Prostate gland (tissue), 2 donors: ENCODE measurements at regions not wholly inside any gene's neighbourhood (a gene's known extent, or its start where the extent isn't known, plus 50 kb on each side); places are given as distances from the start of the nearest gene placed in this dataset.
"Not testable (repeated sequence)": the region's sequence is repeated elsewhere in the genome, so short reads cannot be mapped to it uniquely, and the experiment has no call there.

ENCODE experiments used
- DNase-seq: peaks from one replicate; pipeline ENCODE4 v3.0.0-alpha.2; 2019; ENCODE audit warnings: low spot score
- H3K27ac ChIP-seq, 2 donors: fragments of 200-600 bp; sonication (generic); 2 replicates each; pipeline ENCODE4 v1.5.1; 2017 to 2019
- H3K27me3 ChIP-seq: fragments of 200-600 bp; sonication (generic); replicated peaks from 2 replicates; pipeline ENCODE4 v1.5.1; 2019; ENCODE audit not compliant: insufficient read depth
- H3K36me3 ChIP-seq, 2 donors: fragments of 200-600 bp; sonication (generic); 1 replicate in 1 of 2; 2 replicates in 1 of 2; pipeline versions ENCODE4 v1.5.1 to v1.8.1; 2017 to 2019
- H3K4me1 ChIP-seq: fragments of 200-600 bp; sonication (generic); replicated peaks from 2 replicates; pipeline ENCODE4 v1.5.1; 2019
- H3K4me3 ChIP-seq, 2 donors: fragments of 200-600 bp; sonication (generic); 2 replicates each; pipeline ENCODE4 v1.5.1; 2017 to 2019
- H3K9me3 ChIP-seq: fragments of 200-600 bp; sonication (generic); 2 replicates; pipeline ENCODE4 v1.5.1; 2017
- CTCF ChIP-seq, 4 experiments: fragments of 200-600 bp in 2 of 4; fragments of 450-650 bp in 2 of 4; sonication (generic) in 2 of 4; IDR thresholded peaks; 1 replicate in 3 of 4; 2 replicates in 1 of 4; pipeline ENCODE4 v1.5.1; 2016 to 2019; ENCODE audit warnings: antibody characterized with exemption in 4 of 4, mild to moderate bottlenecking in 2 of 4, moderate library complexity in 2 of 4
- POLR2A ChIP-seq: fragments of 450-650 bp; IDR thresholded peaks from one replicate; pipeline ENCODE4 v1.6.1; 2016; ENCODE audit warnings: antibody characterized with exemption, mild to moderate bottlenecking
- POLR2AphosphoS5 ChIP-seq: sonication (generic); formaldehyde crosslinking; IDR thresholded peaks from one replicate; pipeline ENCODE4 v1.6.1; 2017; ENCODE audit warnings: antibody characterized with exemption
- WGBS: methylation state at CpG from one replicate; pipeline ENCODE4 v1.1.5; 2018; 5-methylcytosine and 5-hydroxymethylcytosine counted together
- intact Hi-C: fragments of 100-400 bp; cut with DNase I; formaldehyde crosslinking; loops from one replicate; pipeline ENCODE4 v1.14.2; 2022

GRCh38 chr1:166682588-166682987, 156.7 kb upstream of the POGK start:
- intact Hi-C loops = no loop called here
- no peaks in the 10 kb centered on the region for H3K9me3 ChIP-seq
- no peaks in the 10 kb centered on the region for H3K4me1 ChIP-seq
- H3K36me3 ChIP-seq = no peaks in the 10 kb centered on the region
- no peak overlapping the region for H3K27ac ChIP-seq
- H3K27me3 ChIP-seq = no peaks in the 10 kb centered on the region
- H3K4me3 ChIP-seq = no peak overlapping the region
- 94% methylated on average over 1 of the region's 1 CpG for WGBS
- DNase-seq = no peak
- no peak for TF ChIP-seq POLR2A
- no peak for TF ChIP-seq POLR2AphosphoS5
- TF ChIP-seq CTCF (IDR thresholded peaks at IDR 0.05) = no peak

GRCh38 chr1:166684669-166685068, 154.6 kb upstream of the POGK start:
- H3K27me3 ChIP-seq, intact Hi-C loops, H3K9me3 ChIP-seq, DNase-seq, H3K27ac ChIP-seq, H3K4me1 ChIP-seq, H3K36me3 ChIP-seq, H3K4me3 ChIP-seq: not testable (repeated sequence)

- TF ChIP-seq CTCF (IDR thresholded peaks at IDR 0.05) (no peak), POLR2A (no peak), POLR2AphosphoS5 (no peak)
- no peaks in the 10 kb centered on the region for H3K4me1 ChIP-seq
- DNase-seq = no peak
- no peak overlapping the region for H3K27ac ChIP-seq
- H3K4me3 ChIP-seq = no peak overlapping the region
- WGBS = 93% methylated on average over 1 of the region's 1 CpG
- no peaks in the 10 kb centered on the region for H3K27me3 ChIP-seq
- H3K9me3 ChIP-seq = no peaks in the 10 kb centered on the region
- intact Hi-C loops = no loop called here
- H3K36me3 ChIP-seq = no peaks in the 10 kb centered on the region
Observed at GRCh38 chr1:166685200-166685599, 154.1 kb upstream of the POGK start.

- intact Hi-C loops, DNase-seq: not testable (repeated sequence)
- 60% methylated on average over 1 of the region's 1 CpG for WGBS
Observed at GRCh38 chr1:166685891-166686290, 153.4 kb upstream of the POGK start.

GRCh38 chr1:166690596-166690995, 148.7 kb upstream of the POGK start:
- intact Hi-C loops, H3K27ac ChIP-seq, DNase-seq, H3K4me1 ChIP-seq, H3K36me3 ChIP-seq, H3K27me3 ChIP-seq, H3K9me3 ChIP-seq, H3K4me3 ChIP-seq: not testable (repeated sequence)
- WGBS = 86% methylated on average over 3 of the region's 3 CpGs

More at GRCh38 chr1:166685891-166686290, 153.4 kb upstream of the POGK start:
- H3K9me3 ChIP-seq, H3K27ac ChIP-seq, H3K4me3 ChIP-seq, H3K4me1 ChIP-seq, H3K27me3 ChIP-seq, H3K36me3 ChIP-seq: not testable (repeated sequence)

- WGBS = 91% methylated on average over 3 of the region's 3 CpGs
- H3K27ac ChIP-seq = no peak overlapping the region
- TF ChIP-seq POLR2AphosphoS5 (no peak), POLR2A (no peak), CTCF (IDR thresholded peaks at IDR 0.05) (no peak)
- intact Hi-C loops = no loop called here
- no peaks in the 10 kb centered on the region for H3K9me3 ChIP-seq
- no peaks in the 10 kb centered on the region for H3K36me3 ChIP-seq
- no peak for DNase-seq
- no peaks in the 10 kb centered on the region for H3K27me3 ChIP-seq
- no peak overlapping the region for H3K4me3 ChIP-seq
- no peaks in the 10 kb centered on the region for H3K4me1 ChIP-seq
Observed at GRCh38 chr1:166691476-166691875, 147.8 kb upstream of the POGK start.

GRCh38 chr1:166692346-166692745, 146.9 kb upstream of the POGK start:
- no peak overlapping the region for H3K27ac ChIP-seq
- H3K36me3 ChIP-seq = no peaks in the 10 kb centered on the region
- intact Hi-C loops = no loop called here
- H3K4me3 ChIP-seq = no peak overlapping the region
- WGBS = 53% methylated on average over 2 of the region's 2 CpGs
- H3K9me3 ChIP-seq = no peaks in the 10 kb centered on the region
- no peaks in the 10 kb centered on the region for H3K27me3 ChIP-seq
- DNase-seq = no peak
- H3K4me1 ChIP-seq = no peaks in the 10 kb centered on the region
- no peak for TF ChIP-seq CTCF (IDR thresholded peaks at IDR 0.05)
